Gastroesophageal sphincter (tissue), 4 donors: ENCODE measurements at regions not wholly inside any gene's neighbourhood (a gene's known extent, or its start where the extent isn't known, plus 50 kb on each side); places are given as distances from the start of the nearest gene placed in this dataset.
A peak's percentile ranks its signal among the peaks of the same experiment; 100 is the strongest.

ENCODE experiments used
- ATAC-seq: fragments of 150-250 bp; one replicate; pipeline ENCODE4 v1.9.1; 2016; ENCODE audit warnings: mild to moderate bottlenecking, moderate library complexity
- H3K27ac ChIP-seq, 4 donors: fragments of 200-600 bp; sonication (generic) in 3 of 4; 1 replicate in 3 of 4; 2 replicates in 1 of 4; pipeline ENCODE4 v1.5.1; 2016 to 2019
- H3K27me3 ChIP-seq: fragments of 200-600 bp; sonication (generic); one replicate; pipeline ENCODE4 v1.5.1; 2019
- H3K36me3 ChIP-seq, 2 donors: fragments of 200-600 bp; sonication (generic); one replicate each; pipeline ENCODE4 v1.5.1; 2019; ENCODE audit warnings: control low read depth in 1 of 2
- H3K4me1 ChIP-seq, 3 donors: fragments of 200-600 bp; sonication (generic); 1 replicate in 2 of 3; 2 replicates in 1 of 3; pipeline ENCODE4 v1.5.1; 2016 to 2019; ENCODE audit warnings: control low read depth in 2 of 3
- H3K4me3 ChIP-seq, 2 donors: fragments of 200-600 bp; sonication (generic); one replicate each; pipeline ENCODE4 v1.5.1; 2019; ENCODE audit warnings: mild to moderate bottlenecking in 1 of 2, moderate library complexity in 1 of 2
- H3K9me3 ChIP-seq, 3 donors: fragments of 200-600 bp; sonication (generic); one replicate each; pipeline ENCODE4 v1.5.1; 2017 to 2019; ENCODE audit warnings: control low read depth in 2 of 3
- CTCF ChIP-seq, 4 experiments: fragments of 200-600 bp in 2 of 4; fragments of 450-650 bp in 2 of 4; sonication (generic) in 1 of 4; IDR thresholded peaks; one replicate each; pipeline ENCODE4 v1.5.1; 2017 to 2019; ENCODE audit warnings: antibody characterized with exemption in 4 of 4, mild to moderate bottlenecking in 2 of 4, moderate library complexity in 2 of 4
- EP300 ChIP-seq: sonication (generic); formaldehyde crosslinking; IDR thresholded peaks from one replicate; pipeline ENCODE4 v1.6.1; 2017; ENCODE audit warnings: antibody characterized with exemption, mild to moderate bottlenecking
- POLR2A ChIP-seq, 2 donors: fragments of 450-650 bp; IDR thresholded peaks; one replicate each; pipeline ENCODE4 v1.6.1; 2017; ENCODE audit warnings: antibody characterized with exemption in 2 of 2, mild to moderate bottlenecking in 2 of 2, moderate library complexity in 1 of 2
- POLR2AphosphoS5 ChIP-seq: sonication (generic); formaldehyde crosslinking; IDR thresholded peaks from one replicate; pipeline ENCODE4 v1.6.1; 2017; ENCODE audit warnings: antibody characterized with exemption
- WGBS, 2 donors: methylation state at CpG; one replicate each; pipeline ENCODE4 v1.1.5; 2018; ENCODE audit warnings: low coverage in 1 of 2; 5-methylcytosine and 5-hydroxymethylcytosine counted together

- no peaks in the 10 kb centered on the region for H3K36me3 ChIP-seq
- H3K4me1 ChIP-seq: peaks cover 3 to 100% (median 85%) of the 10 kb centered on the region in 3 donors
- TF ChIP-seq POLR2AphosphoS5 (no peak), POLR2A (IDR thresholded peaks at IDR 0.05) (no peak), CTCF (IDR thresholded peaks at IDR 0.05) (no peak), EP300 (no peak)
- peak overlapping the region in 3 of 4 donors; percentile 45 to 91 (median 65) for H3K27ac ChIP-seq
- H3K9me3 ChIP-seq: no peaks in the 10 kb centered on the region
- 5% methylated on average over 4 of the region's 11 CpGs; no CpG with 5 or more reads in 1 of the 2 donors for WGBS, 2 donors
- H3K27me3 ChIP-seq: no peaks in the 10 kb centered on the region
- H3K4me3 ChIP-seq: no peak overlapping the region
- no peak for ATAC-seq
Measured at GRCh38 chr17:77436481-77436880, 295.7 kb downstream of the SEC14L1 start.

- peaks cover 3 to 100% (median 85%) of the 10 kb centered on the region in 3 donors for H3K4me1 ChIP-seq
- TF ChIP-seq CTCF (IDR thresholded peaks at IDR 0.05) (no peak), POLR2A (IDR thresholded peaks at IDR 0.05) (no peak), EP300 (no peak), POLR2AphosphoS5 (no peak)
- H3K27ac ChIP-seq: peak overlapping the region in 3 of 4 donors; percentile 45 to 91 (median 65)
- ATAC-seq: peak; percentile 8
- WGBS, 2 donors: 67% methylated on average over 1 of the region's 10 CpGs; no CpG with 5 or more reads in 1 of the 2 donors
- no peaks in the 10 kb centered on the region for H3K27me3 ChIP-seq
- H3K4me3 ChIP-seq: no peak overlapping the region
- no peaks in the 10 kb centered on the region for H3K9me3 ChIP-seq
- H3K36me3 ChIP-seq: no peaks in the 10 kb centered on the region
Measured at GRCh38 chr17:77437017-77437416, 296.2 kb downstream of the SEC14L1 start.

GRCh38 chr17:77437747-77438146 lies 297.0 kb downstream of the SEC14L1 start:
- ATAC-seq: no peak
- Histone ChIP-seq H3K4me3 (no peak overlapping the region), H3K27ac (peak overlapping the region in 3 of 4 donors; percentile 45 to 91 (median 65)), H3K4me1 (peaks cover 3 to 100% (median 83%) of the 10 kb centered on the region in 3 donors), H3K36me3 (no peaks in the 10 kb centered on the region), H3K27me3 (no peaks in the 10 kb centered on the region), H3K9me3 (no peaks in the 10 kb centered on the region)
- TF ChIP-seq POLR2AphosphoS5: no peak
- no peak for TF ChIP-seq EP300
- no peak for TF ChIP-seq POLR2A (IDR thresholded peaks at IDR 0.05)
- no peak for TF ChIP-seq CTCF (IDR thresholded peaks at IDR 0.05)
- 90% methylated on average over 2 of the region's 12 CpGs for WGBS, 2 donors

- Histone ChIP-seq H3K27me3 (no peaks in the 10 kb centered on the region), H3K4me3 (no peak overlapping the region), H3K4me1 (peaks cover 3 to 100% (median 76%) of the 10 kb centered on the region in 3 donors), H3K36me3 (no peaks in the 10 kb centered on the region), H3K27ac (peak overlapping the region in 3 of 4 donors; percentile 38 to 91 (median 65)), H3K9me3 (no peaks in the 10 kb centered on the region)
- ATAC-seq: no peak
- 74 to 76% methylated on average over 5 to 12 of the region's 14 CpGs for WGBS, 2 donors
- no peak for TF ChIP-seq POLR2AphosphoS5
- no peak for TF ChIP-seq EP300
- no peak for TF ChIP-seq CTCF (IDR thresholded peaks at IDR 0.05)
- TF ChIP-seq POLR2A (IDR thresholded peaks at IDR 0.05): no peak
Measured at GRCh38 chr17:77438241-77439188, 297.7 kb downstream of the SEC14L1 start.
